GM12864 (cell line): ENCODE measurements at regions not wholly inside any gene's neighbourhood (a gene's known extent, or its start where the extent isn't known, plus 50 kb on each side); places are given as distances from the start of the nearest gene placed in this dataset.
A peak's percentile ranks its signal among the peaks of the same experiment; 100 is the strongest.

Experiments
- DNase-seq: peaks from one replicate; pipeline ENCODE4 v3.0.0-alpha.2; 2011; ENCODE audit warnings: low read depth
- H3K4me3 ChIP-seq: 2 replicates; pipeline ENCODE4 v1.5.1; 2011; ENCODE audit warnings: mild to moderate bottlenecking, low read depth, low read length, control low read depth
- CTCF ChIP-seq: IDR thresholded peaks from 2 replicates; pipeline ENCODE4 v1.5.1; 2011; ENCODE audit warnings: low read depth, mild to moderate bottlenecking, moderate library complexity, low read length, control low read depth, inconsistent platforms; ENCODE audit errors: missing control alignments

- DNase-seq, result no peak
- H3K4me3 ChIP-seq, result no peak overlapping the region
- no peak for TF ChIP-seq CTCF
Measured at GRCh38 chr2:121881950-121882349, 126.5 kb downstream of the TSN start.

GRCh38 chr2:121884078-121884477 lies 128.6 kb downstream of the TSN start:
- TF ChIP-seq CTCF, result no peak
- DNase-seq, result no peak
- H3K4me3 ChIP-seq, result no peak overlapping the region

DNA sequence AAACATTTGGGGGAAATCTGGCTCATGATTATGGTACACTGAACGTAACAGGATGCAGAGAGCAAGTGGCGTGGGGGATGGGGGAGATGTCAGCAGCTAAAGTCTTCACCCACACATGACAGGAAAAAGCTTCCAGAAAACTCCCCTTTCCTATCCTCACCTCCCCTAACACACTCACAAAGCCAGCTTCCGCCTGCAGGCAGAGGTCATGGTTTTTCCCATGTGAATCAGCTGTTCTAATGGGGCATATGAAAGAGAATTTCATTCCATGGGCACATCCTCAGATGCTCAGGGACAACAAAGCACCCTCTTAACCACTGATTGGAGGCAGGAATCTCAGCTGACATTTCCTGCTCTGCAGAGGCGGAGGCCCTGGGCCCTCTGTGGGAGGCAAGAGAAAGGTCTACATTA lies 129.1 kb downstream of the TSN start:
- TF ChIP-seq CTCF, result no peak
- H3K4me3 ChIP-seq, result no peak overlapping the region
- no peak for DNase-seq

DNA sequence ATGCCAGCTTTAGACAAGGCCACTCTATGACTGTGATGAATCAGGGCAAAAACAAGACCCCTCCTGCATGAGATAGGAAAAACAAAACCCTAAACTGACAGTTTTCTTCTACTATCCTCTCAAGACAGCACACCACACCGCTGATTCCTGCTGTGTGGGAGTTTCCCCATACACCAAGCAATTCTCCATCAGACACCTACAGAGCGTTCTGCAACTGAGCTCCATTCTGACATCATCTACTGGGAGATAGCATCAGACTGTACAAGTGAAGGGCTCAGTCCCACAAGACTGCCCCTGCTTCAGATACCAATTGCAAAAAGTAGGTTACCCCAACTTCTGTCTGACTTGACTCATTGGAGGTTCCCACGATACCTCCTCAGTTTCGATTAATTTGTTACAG lies 130.6 kb downstream of the TSN start:
- no peak overlapping the region for H3K4me3 ChIP-seq
- no peak for DNase-seq
- no peak for TF ChIP-seq CTCF

GRCh38 chr2:121887513-121888188 lies 132.2 kb downstream of the TSN start:
- no peak for TF ChIP-seq CTCF
- no peak overlapping the region for H3K4me3 ChIP-seq
- no peak for DNase-seq

GRCh38 chr2:121888189-121888557 lies 132.7 kb downstream of the TSN start:
- H3K4me3 ChIP-seq, result no peak overlapping the region
- no peak for DNase-seq
- TF ChIP-seq CTCF, result peak; percentile 76

- no peak for DNase-seq
- no peak for TF ChIP-seq CTCF
- no peak overlapping the region for H3K4me3 ChIP-seq
Measured at GRCh38 chr2:121890041-121890440, 134.6 kb downstream of the TSN start.
